Uterus (tissue), 2 donors: ENCODE measurements at regions not wholly inside any gene's neighbourhood (a gene's known extent, or its start where the extent isn't known, plus 50 kb on each side); places are given as distances from the start of the nearest gene placed in this dataset.

ENCODE experiments used
- CTCF ChIP-seq, 4 experiments: fragments of 200-600 bp in 2 of 4; fragments of 450-650 bp in 2 of 4; sonication (generic) in 2 of 4; IDR thresholded peaks; one replicate each; pipeline ENCODE4 v1.5.1; 2016 to 2019; ENCODE audit warnings: antibody characterized with exemption in 4 of 4, mild to moderate bottlenecking in 2 of 4, moderate library complexity in 1 of 4
- POLR2A ChIP-seq, 2 donors: fragments of 450-650 bp; IDR thresholded peaks; one replicate each; pipeline ENCODE4 v1.6.1; 2016; ENCODE audit warnings: antibody characterized with exemption in 2 of 2, mild to moderate bottlenecking in 1 of 2, moderate library complexity in 1 of 2

DNA sequence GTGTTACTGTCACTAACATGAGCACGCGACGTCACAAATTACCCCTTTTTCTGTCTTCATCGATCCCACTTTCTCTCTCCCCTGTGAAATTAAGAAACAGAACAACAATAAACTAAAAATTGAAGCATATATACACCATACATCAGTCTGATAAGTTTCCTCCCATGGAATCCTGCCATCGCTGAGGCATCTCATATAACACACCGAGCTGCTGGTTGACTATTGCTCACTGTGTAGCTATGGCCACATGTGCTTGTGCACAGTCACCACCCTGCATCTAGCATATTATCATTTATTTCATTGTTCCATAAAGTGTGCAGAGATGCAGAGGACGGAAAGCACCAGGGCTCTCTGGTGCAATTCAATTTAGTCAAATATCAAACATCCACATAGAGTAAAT, 777.9 kb upstream of the ARRDC4 start:
- TF ChIP-seq CTCF (IDR thresholded peaks at IDR 0.05) (no peak), POLR2A (IDR thresholded peaks at IDR 0.05) (no peak)
